Endothelial cell of umbilical vein (primary cell): ENCODE measurements at regions not wholly inside any gene's neighbourhood (a gene's known extent, or its start where the extent isn't known, plus 50 kb on each side); places are given as distances from the start of the nearest gene placed in this dataset.

Experiments
- BruUV-seq: library from RNA; stranded (reverse); fragments of 400-500 nt; replicated peaks from 2 replicates; lab custom pipeline; 2021; lab: Mats Ljungman, UMichigan
- CTCF ChIA-PET: fragments of 300-600, 350-600 bp; sonication (Branson Sonifier 250); formaldehyde crosslinking; loops from one replicate; lab custom pipeline; 2021; ENCODE audit warnings: antibody characterized with exemption, inconsistent platforms; lab: Charles Lee
- POLR2A ChIA-PET: fragments of 300-600, 350-600 bp; sonication (Branson Sonifier 250); formaldehyde crosslinking; loops from one replicate; lab custom pipeline; 2021; ENCODE audit warnings: antibody characterized with exemption, inconsistent platforms; lab: Charles Lee
- DNase-seq: peaks from one replicate; pipeline ENCODE4 v3.0.0-alpha.2; 2011; ENCODE audit warnings: low read depth, low spot score
- FAIRE-seq: peaks from 2 replicates; lab custom pipeline; 2011; peaks lifted over from hg19 to GRCh38; lab: Jason Lieb, UNC
- H2AFZ ChIP-seq: 2 replicates; pipeline ENCODE4 v1.6.0; 2012; ENCODE audit warnings: low read depth, low read length, control low read depth, inconsistent platforms
- H3K27ac ChIP-seq: 2 replicates; pipeline ENCODE4 v1.5.1; 2011; ENCODE audit warnings: low read depth, mild to moderate bottlenecking, control low read depth, low read length, moderate library complexity; ENCODE audit not compliant: insufficient read depth
- H3K27me3 ChIP-seq, 2 experiments: 2 replicates each; pipeline versions ENCODE4 v1.6.0 to v1.6.1; 2011; ENCODE audit warnings: low read length in 2 of 2, mixed read lengths in 1 of 2; ENCODE audit not compliant: control insufficient read depth in 2 of 2, insufficient read depth in 2 of 2
- H3K36me3 ChIP-seq, 2 experiments: 2 replicates in 1 of 2; 3 replicates in 1 of 2; pipeline ENCODE4 v1.5.1; 2011; ENCODE audit warnings: low read length in 2 of 2, mild to moderate bottlenecking in 1 of 2, moderate library complexity in 1 of 2; ENCODE audit not compliant: control insufficient read depth in 2 of 2, insufficient read depth in 2 of 2; ENCODE audit errors: extremely low read depth in 1 of 2
- H3K4me1 ChIP-seq: 3 replicates; pipeline ENCODE4 v1.5.1; 2011; ENCODE audit warnings: mild to moderate bottlenecking, low read length; ENCODE audit not compliant: control insufficient read depth, insufficient read depth; ENCODE audit errors: extremely low read depth
- H3K4me2 ChIP-seq: 2 replicates; pipeline ENCODE4 v1.6.1; 2011; ENCODE audit warnings: low read length, control low read depth, mixed read lengths; ENCODE audit not compliant: insufficient read depth
- H3K4me3 ChIP-seq, 3 experiments: fragments of 200-600 bp in 1 of 3; sonication (generic), shearing (Covaris generic) in 1 of 3; replicated peaks in 1 of 3; 2 replicates each; pipeline ENCODE4 v1.5.1; 2011 to 2016; ENCODE audit warnings: control low read depth in 3 of 3, low read length in 3 of 3, mild to moderate bottlenecking in 2 of 3, inconsistent platforms in 1 of 3, low read depth in 1 of 3, moderate library complexity in 1 of 3; ENCODE audit not compliant: insufficient read depth in 1 of 3
- H3K79me2 ChIP-seq: 2 replicates; pipeline ENCODE4 v1.6.0; 2012; ENCODE audit warnings: low read length, inconsistent platforms; ENCODE audit not compliant: control insufficient read depth, insufficient read depth
- H3K9ac ChIP-seq: replicated peaks from 2 replicates; pipeline ENCODE3; 2011; ENCODE audit warnings: low read length, control low read depth; ENCODE audit not compliant: insufficient read depth; ENCODE audit errors: extremely low read depth
- H3K9me1 ChIP-seq: replicated peaks from 3 replicates; pipeline ENCODE4 v1.6.0; 2011; ENCODE audit warnings: mild to moderate bottlenecking, low read length; ENCODE audit not compliant: control insufficient read depth, insufficient read depth; ENCODE audit errors: extremely low read depth
- H3K9me3 ChIP-seq: replicated peaks from 2 replicates; pipeline ENCODE4 v1.5.1; 2012; ENCODE audit warnings: low read length, inconsistent platforms; ENCODE audit not compliant: control insufficient read depth, insufficient read depth
- H4K20me1 ChIP-seq: replicated peaks from 2 replicates; pipeline ENCODE3; 2011; ENCODE audit warnings: mild to moderate bottlenecking, low read length; ENCODE audit not compliant: control insufficient read depth, insufficient read depth; ENCODE audit errors: extremely low read depth
- CTCF ChIP-seq, 2 donors: IDR thresholded peaks; 1 replicate in 1 of 2; 2 replicates in 1 of 2; pipeline ENCODE4 v1.5.1; 2011; ENCODE audit warnings: low read length in 2 of 2, mild to moderate bottlenecking in 2 of 2, moderate library complexity in 2 of 2, control low read depth in 1 of 2, inconsistent platforms in 1 of 2, low read depth in 1 of 2; ENCODE audit not compliant: insufficient read depth in 1 of 2; ENCODE audit errors: extremely low read depth in 1 of 2
- EZH2 ChIP-seq: IDR thresholded peaks from 2 replicates; pipeline ENCODE4 v1.6.1; 2012; ENCODE audit warnings: borderline replicate concordance, low read depth, mild to moderate bottlenecking, moderate library complexity, low read length, inconsistent platforms; ENCODE audit not compliant: severe bottlenecking
- FOS ChIP-seq: IDR thresholded peaks from 2 replicates; pipeline ENCODE4 v1.6.1; 2011; ENCODE audit warnings: mild to moderate bottlenecking, low read length, moderate library complexity, borderline replicate concordance; ENCODE audit not compliant: insufficient read depth
- GATA2 ChIP-seq: IDR thresholded peaks from 2 replicates; pipeline ENCODE4 v1.7.0; 2011; ENCODE audit warnings: low read depth, mild to moderate bottlenecking, moderate library complexity, mixed read lengths, low read length; ENCODE audit not compliant: insufficient read length, insufficient read depth
- JUN ChIP-seq: IDR thresholded peaks from 2 replicates; pipeline ENCODE4 v1.6.1; 2011; ENCODE audit warnings: borderline replicate concordance, low read depth; ENCODE audit not compliant: insufficient read length, insufficient read depth
- MAX ChIP-seq: IDR thresholded peaks from 2 replicates; pipeline ENCODE4 v1.6.1; 2011; ENCODE audit not compliant: insufficient read depth, insufficient read length
- POLR2A ChIP-seq: IDR thresholded peaks from 2 replicates; pipeline ENCODE4 v1.6.1; 2012; ENCODE audit warnings: low read depth, mild to moderate bottlenecking, control low read depth, low read length
- POLR2AphosphoS5 ChIP-seq: IDR thresholded peaks from 2 replicates; pipeline ENCODE4 v1.6.1; 2012; ENCODE audit warnings: low read depth, mild to moderate bottlenecking, control low read depth, low read length, moderate library complexity; ENCODE audit not compliant: insufficient read depth
- dilution Hi-C: fragments of 300-500 bp; cut with MboI; formaldehyde crosslinking; loops from one replicate; pipeline ENCODE4 v1.15.0; 2019; ENCODE audit warnings: low sequenced_read_pairs; ENCODE audit not compliant: extremely low pct_ligation_motif_present
- intact Hi-C: fragments of 100-400 bp; cut with micrococcal nuclease; formaldehyde crosslinking; loops from one replicate; pipeline ENCODE4 v1.10.0; 2022

GRCh38 chr16:16864536-16864935, 485.6 kb downstream of the NPIPA7 start:
- H4K20me1 ChIP-seq, result no peaks in the 10 kb centered on the region

More at GRCh38 chr16:16864536-16864935, 485.6 kb downstream of the NPIPA7 start:
- FAIRE-seq, result no peak
- Histone ChIP-seq H3K9me1 (no peaks in the 10 kb centered on the region), H3K4me3 (no peak overlapping the region), H3K36me3 (no peaks in the 10 kb centered on the region), H3K27ac (no peak overlapping the region), H3K4me1 (no peaks in the 10 kb centered on the region), H3K9me3 (no peaks in the 10 kb centered on the region), H3K4me2 (no peak overlapping the region), H2AFZ (no peak overlapping the region), H3K27me3 (no peaks in the 10 kb centered on the region), H3K9ac (no peak overlapping the region), H3K79me2 (no peaks in the 10 kb centered on the region)
- dilution Hi-C loops, result no loop called here
- ChIA-PET CTCF (no interaction called here), POLR2A (no interaction called here)
- intact Hi-C loops, result no loop called here
- no TSS peak for BruUV-seq
- no peak for DNase-seq
- TF ChIP-seq POLR2AphosphoS5, result no peak
- TF ChIP-seq MAX, result no peak
- no peak for TF ChIP-seq POLR2A
- no peak for TF ChIP-seq GATA2
- no peak for TF ChIP-seq FOS
- no peak for TF ChIP-seq EZH2
- TF ChIP-seq CTCF (IDR thresholded peaks at IDR 0.05; ENCODE audit: extremely low read depth in 1 of 2, insufficient read depth in 1 of 2, low read depth in 1 of 2, low read length in 2 of 2), result no peak
- TF ChIP-seq JUN, result no peak
